Muscle of leg (tissue), 3 donors: ENCODE measurements at regions not wholly inside any gene's neighbourhood (a gene's known extent, or its start where the extent isn't known, plus 50 kb on each side); places are given as distances from the start of the nearest gene placed in this dataset.
A peak's percentile ranks its signal among the peaks of the same experiment; 100 is the strongest.
"Not testable (repeated sequence)": the region's sequence is repeated elsewhere in the genome, so short reads cannot be mapped to it uniquely, and the experiment has no call there.

Source experiments
- DNase-seq: peaks from one replicate; pipeline ENCODE4 v3.0.0; 2013
- H3K27ac ChIP-seq: one replicate; pipeline ENCODE4 v1.5.1; 2013; ENCODE audit warnings: mild to moderate bottlenecking, low read length, control low read depth
- H3K27me3 ChIP-seq: one replicate; pipeline ENCODE4 v1.6.1; 2013; ENCODE audit warnings: low read length; ENCODE audit not compliant: control insufficient read depth, insufficient read depth
- H3K36me3 ChIP-seq: one replicate; pipeline ENCODE4 v1.6.1; 2013; ENCODE audit warnings: low read length; ENCODE audit not compliant: control insufficient read depth, insufficient read depth
- H3K4me1 ChIP-seq: one replicate; pipeline ENCODE4 v1.6.1; 2013; ENCODE audit warnings: low read length; ENCODE audit not compliant: control insufficient read depth, insufficient read depth
- H3K4me3 ChIP-seq: one replicate; pipeline ENCODE4 v1.5.1; 2013; ENCODE audit warnings: low read length, control low read depth
- H3K9me3 ChIP-seq: replicated peaks from 2 replicates; pipeline ENCODE4 v1.6.1; 2013; ENCODE audit warnings: low read depth, low read length; ENCODE audit not compliant: control insufficient read depth
- WGBS: methylation state at CpG from one replicate; pipeline ENCODE4 v1.1.5; 2013; ENCODE audit warnings: missing lambda C conversion rate; ENCODE audit not compliant: insufficient coverage; 5-methylcytosine and 5-hydroxymethylcytosine counted together

GRCh38 chr10:44574596-44575480, 189.9 kb upstream of the CXCL12 start:
- Histone ChIP-seq H3K27me3 (no peaks in the 10 kb centered on the region), H3K36me3 (no peaks in the 10 kb centered on the region), H3K4me3 (no peak overlapping the region), H3K9me3 (no peaks in the 10 kb centered on the region), H3K4me1 (peaks cover 19% of the 10 kb centered on the region), H3K27ac (no peak overlapping the region)
- no peak for DNase-seq
- 78% methylated on average over 6 of the region's 10 CpGs for WGBS

DNA sequence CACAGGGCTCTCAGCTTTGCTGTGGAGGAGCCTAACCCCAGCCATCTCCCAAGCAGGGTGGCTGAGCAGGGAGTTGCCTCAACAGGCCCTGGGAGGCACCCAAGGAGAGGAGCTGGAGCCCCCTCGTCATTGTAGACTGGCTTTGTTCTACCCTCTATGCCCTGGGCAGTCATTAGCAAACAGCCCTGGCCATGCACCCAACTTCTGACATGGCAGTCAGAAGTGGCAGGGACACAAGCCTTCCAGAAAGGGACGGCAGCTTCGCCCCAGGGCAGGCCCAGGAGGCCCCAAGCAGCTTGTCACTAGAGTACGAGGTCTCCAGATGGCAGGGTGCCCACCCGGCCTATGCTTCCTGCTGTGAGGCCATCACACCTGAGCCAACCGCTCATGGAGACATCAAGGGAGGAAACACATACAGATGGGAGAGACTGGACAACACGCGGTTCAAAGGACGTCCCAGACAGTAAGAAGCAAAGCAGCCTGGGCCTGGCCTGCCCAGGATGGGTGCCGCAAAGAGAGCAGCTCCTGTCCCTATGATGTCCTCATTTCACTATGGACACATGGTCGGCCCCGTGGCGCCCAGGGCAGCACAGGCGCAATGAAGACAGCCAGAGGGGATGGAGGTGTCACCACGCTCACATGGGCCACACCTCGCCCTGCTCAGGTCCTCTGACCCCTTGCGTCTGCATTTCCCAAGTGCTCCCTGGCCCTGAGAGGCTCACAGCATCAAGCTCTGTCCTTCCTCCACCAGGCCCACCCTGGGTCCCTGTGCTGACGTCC, 190.9 kb upstream of the CXCL12 start:
- no peaks in the 10 kb centered on the region for H3K36me3 ChIP-seq
- no peak overlapping the region for H3K27ac ChIP-seq
- no peaks in the 10 kb centered on the region for H3K27me3 ChIP-seq
- 91% methylated on average over 18 of the region's 18 CpGs for WGBS
- H3K4me1 ChIP-seq = peaks cover 12% of the 10 kb centered on the region
- no peak overlapping the region for H3K4me3 ChIP-seq
- no peaks in the 10 kb centered on the region for H3K9me3 ChIP-seq
- no peak for DNase-seq

DNA sequence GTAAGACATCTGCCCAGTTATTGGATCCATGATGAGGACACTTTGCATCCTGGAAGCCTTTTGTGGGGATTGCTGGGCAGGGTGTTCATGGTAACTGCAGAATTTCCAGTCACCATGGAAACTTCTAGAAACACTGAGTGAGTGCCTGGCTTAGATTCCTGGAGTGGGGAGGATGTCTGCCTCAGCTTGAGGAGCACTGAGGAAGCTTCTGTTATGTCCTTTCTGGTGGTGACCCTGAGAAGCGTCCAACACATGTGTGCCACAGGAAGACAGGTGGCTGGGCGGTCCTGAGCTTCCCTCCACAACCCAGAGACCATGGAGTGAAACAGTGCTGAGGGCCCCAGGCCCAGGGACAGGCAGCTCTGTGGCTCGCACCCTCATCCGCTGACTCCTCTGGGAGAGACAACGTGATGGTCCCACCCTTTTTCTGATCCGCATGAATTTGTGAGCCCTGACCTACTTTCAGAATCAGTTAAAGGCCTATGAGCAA, 191.8 kb upstream of the CXCL12 start:
- WGBS = 41% methylated on average over 4 of the region's 6 CpGs
- peaks cover 17% of the 10 kb centered on the region for H3K4me1 ChIP-seq
- peak; percentile 87 for DNase-seq
- H3K36me3 ChIP-seq = no peaks in the 10 kb centered on the region
- H3K9me3 ChIP-seq = no peaks in the 10 kb centered on the region
- no peaks in the 10 kb centered on the region for H3K27me3 ChIP-seq
- no peak overlapping the region for H3K27ac ChIP-seq
- no peak overlapping the region for H3K4me3 ChIP-seq

DNA sequence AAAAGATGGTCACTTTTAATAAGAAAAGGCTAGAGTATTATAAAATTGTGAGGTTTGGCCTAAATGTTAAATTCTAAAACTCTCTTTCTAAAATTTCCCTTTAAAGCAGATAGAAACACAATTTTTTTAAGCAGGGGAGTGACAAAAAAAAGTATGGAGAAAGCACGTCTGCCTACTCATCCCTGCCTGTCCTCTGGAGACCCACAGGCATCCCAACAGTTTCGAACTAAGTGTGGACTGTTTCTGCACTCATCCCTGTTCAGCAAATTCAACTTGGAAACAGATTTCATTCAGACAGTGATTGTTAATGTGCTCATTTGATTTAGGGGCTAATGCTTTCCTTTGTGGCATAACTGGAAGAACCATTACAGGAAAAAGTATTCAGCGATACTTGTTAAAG, 192.6 kb upstream of the CXCL12 start:
- no peak overlapping the region for H3K4me3 ChIP-seq
- H3K27ac ChIP-seq = no peak overlapping the region
- no peaks in the 10 kb centered on the region for H3K36me3 ChIP-seq
- H3K27me3 ChIP-seq = no peaks in the 10 kb centered on the region
- WGBS = 83% methylated on average over 1 of the region's 3 CpGs
- H3K4me1 ChIP-seq = peaks cover 24% of the 10 kb centered on the region
- DNase-seq = no peak
- no peaks in the 10 kb centered on the region for H3K9me3 ChIP-seq

DNA sequence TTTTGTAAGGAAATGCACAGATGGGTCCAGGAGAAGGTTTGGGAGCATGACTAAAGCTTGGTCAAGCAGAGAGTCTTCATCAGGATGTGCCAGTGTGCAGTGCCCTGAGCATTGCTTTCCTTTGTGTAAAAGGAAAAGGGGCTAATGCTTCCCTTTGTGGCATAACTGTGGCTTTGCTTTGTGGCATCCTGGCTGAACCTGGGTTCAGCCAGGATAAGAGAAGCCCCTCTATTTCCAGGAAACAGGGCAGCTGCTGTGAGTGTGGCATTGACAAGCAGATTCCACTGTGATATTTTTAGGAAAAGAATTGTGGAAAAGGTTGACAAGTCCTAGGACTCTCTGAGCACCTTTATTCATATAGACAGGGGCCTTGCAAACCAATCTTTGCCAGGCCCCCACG, 193.4 kb upstream of the CXCL12 start:
- WGBS = no CpG with 5 or more reads among the region's 1 CpG
- H3K9me3 ChIP-seq = no peaks in the 10 kb centered on the region
- no peak overlapping the region for H3K27ac ChIP-seq
- H3K36me3 ChIP-seq = no peaks in the 10 kb centered on the region
- H3K4me1 ChIP-seq = peaks cover 24% of the 10 kb centered on the region
- no peak overlapping the region for H3K4me3 ChIP-seq
- H3K27me3 ChIP-seq = no peaks in the 10 kb centered on the region
- DNase-seq = no peak

GRCh38 chr10:44578963-44579362, 194.1 kb upstream of the CXCL12 start:
- WGBS = no CpG with 5 or more reads among the region's 1 CpG
- H3K4me3 ChIP-seq, H3K9me3 ChIP-seq, H3K27ac ChIP-seq, H3K36me3 ChIP-seq, H3K27me3 ChIP-seq, DNase-seq: not testable (repeated sequence)
- peaks cover 24% of the 10 kb centered on the region for H3K4me1 ChIP-seq

DNA sequence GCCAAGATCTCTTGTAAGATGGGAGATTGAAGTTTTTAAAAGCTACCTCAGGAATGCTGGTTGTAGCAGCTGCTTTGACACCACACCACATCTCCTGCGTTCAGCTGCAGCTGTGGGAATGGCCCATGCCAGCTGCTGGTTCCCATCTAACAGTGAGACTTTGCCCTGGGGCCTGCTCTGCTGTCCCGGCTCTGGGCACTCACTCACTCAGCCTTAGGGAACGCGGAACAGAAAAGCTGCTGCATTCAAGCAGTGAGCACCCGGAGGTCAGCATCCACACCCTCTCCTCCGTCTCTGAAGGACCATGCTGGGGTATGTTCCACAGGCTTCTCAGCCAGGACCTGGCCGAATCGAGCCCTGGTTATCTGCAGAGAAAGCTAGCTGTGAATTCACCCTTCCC, 197.1 kb upstream of the CXCL12 start:
- Histone ChIP-seq H3K27me3 (no peaks in the 10 kb centered on the region), H3K9me3 (no peaks in the 10 kb centered on the region), H3K36me3 (no peaks in the 10 kb centered on the region), H3K27ac (peak overlapping the region; percentile 60), H3K4me1 (peaks cover 17% of the 10 kb centered on the region), H3K4me3 (no peak overlapping the region)
- WGBS = 60% methylated on average over 8 of the region's 8 CpGs
- DNase-seq = peak; percentile 65

DNA sequence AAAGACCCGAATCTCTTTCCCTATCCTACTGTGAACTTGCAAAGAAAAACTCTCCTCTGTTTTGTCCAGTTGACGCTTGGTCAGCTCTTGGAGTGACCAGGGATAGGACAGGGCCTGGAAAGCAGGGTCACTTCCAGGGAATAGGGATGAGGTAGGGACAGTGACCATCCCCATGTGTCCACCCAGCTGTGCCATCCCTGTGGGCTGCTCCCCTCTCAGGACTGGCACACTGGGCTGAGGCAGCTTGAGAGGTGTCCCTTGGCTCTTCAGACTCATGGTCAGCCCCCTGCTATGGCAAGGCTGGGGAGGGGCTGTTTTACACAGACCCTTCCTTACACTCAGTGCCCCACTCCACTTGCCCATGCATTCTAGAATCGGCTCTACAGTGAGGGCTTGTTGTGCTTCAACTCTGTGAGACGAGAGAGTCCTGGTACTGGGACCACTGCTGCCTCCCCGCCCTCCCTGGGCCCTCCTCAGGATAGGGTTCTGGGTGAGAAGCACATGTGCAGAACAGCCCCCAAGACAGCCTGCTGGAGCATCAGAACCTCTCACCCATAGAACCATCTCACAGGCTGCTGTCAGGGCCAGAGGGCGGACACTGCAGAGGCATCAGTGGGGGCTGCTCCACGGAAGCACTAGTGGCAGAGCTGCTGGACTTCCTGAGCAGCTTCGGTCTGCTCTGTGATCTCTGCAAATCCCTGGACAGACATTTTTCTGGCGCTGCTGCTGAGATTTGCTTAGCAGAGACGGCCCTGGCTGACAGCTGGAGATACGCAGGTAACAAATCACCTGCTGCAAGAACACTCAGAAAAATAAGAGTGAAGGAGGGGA, 202.8 kb upstream of the CXCL12 start:
- Histone ChIP-seq H3K27me3 (peaks cover 2% of the 10 kb centered on the region), H3K4me1 (peaks cover 11% of the 10 kb centered on the region), H3K9me3 (no peaks in the 10 kb centered on the region), H3K4me3 (no peak overlapping the region), H3K27ac (no peak overlapping the region), H3K36me3 (no peaks in the 10 kb centered on the region)
- WGBS = 52% methylated on average over 6 of the region's 11 CpGs
- no peak for DNase-seq

DNA sequence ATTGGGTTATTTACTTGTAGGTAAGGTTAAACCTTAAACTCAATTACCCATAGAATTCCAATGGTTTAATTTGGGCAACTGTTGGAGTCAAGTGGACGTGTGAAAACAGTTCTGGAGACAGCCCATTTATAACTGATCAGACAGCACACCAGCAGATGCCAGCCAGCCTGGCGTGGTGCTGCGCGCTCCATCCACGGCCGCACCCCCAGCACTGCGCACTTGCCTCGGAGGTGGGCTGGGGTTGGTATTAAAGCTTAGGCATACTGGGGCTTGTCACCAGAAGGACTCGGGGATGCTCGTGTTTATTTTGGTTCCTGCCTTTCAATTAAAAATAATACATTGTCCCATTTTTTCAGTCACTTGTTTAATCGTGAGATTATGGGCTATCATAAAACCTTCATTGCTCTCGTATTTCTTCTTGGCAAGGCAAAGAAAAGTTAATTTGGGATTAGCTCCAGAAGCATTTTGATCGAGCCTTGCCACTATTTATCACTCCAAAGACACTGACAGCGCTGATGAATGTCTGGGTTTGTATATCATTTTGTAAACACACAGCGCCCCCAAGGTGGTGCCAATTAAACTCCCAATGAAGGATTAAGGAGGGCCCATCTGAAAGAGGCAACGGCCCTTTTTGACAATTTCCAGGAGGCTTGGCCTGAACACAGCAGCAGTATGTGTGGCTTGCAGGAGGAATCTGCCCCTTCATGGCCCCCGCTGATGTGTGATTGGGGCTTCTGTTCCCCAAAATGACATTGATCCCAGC, 204.5 kb upstream of the CXCL12 start:
- no peak overlapping the region for H3K27ac ChIP-seq
- WGBS = 77% methylated on average over 8 of the region's 17 CpGs
- H3K4me1 ChIP-seq = peaks cover 11% of the 10 kb centered on the region
- no peak overlapping the region for H3K4me3 ChIP-seq
- peaks cover 2% of the 10 kb centered on the region for H3K27me3 ChIP-seq
- no peaks in the 10 kb centered on the region for H3K9me3 ChIP-seq
- no peak for DNase-seq
- no peaks in the 10 kb centered on the region for H3K36me3 ChIP-seq
